Right lobe of liver (tissue), 6 donors: ENCODE measurements at regions not wholly inside any gene's neighbourhood (a gene's known extent, or its start where the extent isn't known, plus 50 kb on each side); places are given as distances from the start of the nearest gene placed in this dataset.
A peak's percentile ranks its signal among the peaks of the same experiment; 100 is the strongest.

ENCODE experiments used
- ATAC-seq, 4 donors: fragments of 200-7000 bp; cut with Tn5 transposase; one replicate each; pipeline ENCODE4 v1.9.1; 2020; ENCODE audit warnings: mild to moderate bottlenecking in 4 of 4, moderate library complexity in 4 of 4
- DNase-seq, 3 donors: peaks; one replicate each; pipeline ENCODE4 v3.0.0-alpha.2; 2020
- H3K27ac ChIP-seq, 3 donors: fragments of 200-600 bp; one replicate each; pipeline ENCODE4 v1.8.0; 2022
- H3K27me3 ChIP-seq, 2 donors: fragments of 200-600 bp; one replicate each; pipeline ENCODE4 v1.8.0; 2022
- H3K36me3 ChIP-seq, 4 donors: fragments of 200-600 bp; sonication (generic) in 1 of 4; one replicate each; pipeline versions ENCODE4 v1.5.1 to v1.8.0; 2017 to 2022; ENCODE audit warnings: control low read depth in 1 of 4
- H3K4me1 ChIP-seq, 4 donors: fragments of 200-600 bp; sonication (generic) in 1 of 4; one replicate each; pipeline versions ENCODE4 v1.5.1 to v1.8.0; 2017 to 2022; ENCODE audit warnings: control low read depth in 1 of 4
- H3K4me3 ChIP-seq, 3 donors: fragments of 200-600 bp; one replicate each; pipeline ENCODE4 v1.8.0; 2022
- H3K9me3 ChIP-seq, 4 donors: fragments of 200-600 bp; sonication (generic) in 1 of 4; one replicate each; pipeline versions ENCODE4 v1.5.1 to v1.8.0; 2017 to 2022; ENCODE audit warnings: control low read depth in 1 of 4
- CTCF ChIP-seq, 4 donors: fragments of 200-600 bp in 3 of 4; fragments of 450-650 bp in 1 of 4; IDR thresholded peaks; one replicate each; pipeline versions ENCODE4 v1.5.1 to v1.8.0; 2016 to 2022; ENCODE audit warnings: antibody characterized with exemption in 4 of 4, mild to moderate bottlenecking in 2 of 4
- POLR2A ChIP-seq: fragments of 450-650 bp; IDR thresholded peaks from one replicate; pipeline ENCODE4 v1.6.1; 2017; ENCODE audit warnings: antibody characterized with exemption, mild to moderate bottlenecking
- WGBS: methylation state at CpG from one replicate; pipeline ENCODE4 v1.1.6; 2018; ENCODE audit warnings: low coverage, low lambda C conversion rate; ENCODE audit not compliant: insufficient coverage; ENCODE audit errors: missing lambda C conversion rate; 5-methylcytosine and 5-hydroxymethylcytosine counted together
- intact Hi-C, 2 donors: fragments of 100-400 bp; cut with DNase I; formaldehyde crosslinking; loops; one replicate each; pipeline versions ENCODE4 v1.11.2 to v1.14.1; 2022
- donor health status: DM: no; HTN: yes; CAD: no.
- donor health status: DM: no; HTN: no; CAD: no.
- donor health status: DM: no; HTN: no; CAD: no.
- donor health status: DM: no; HTN: yes; CAD: no.
- donor health status: DM: no; HTN: yes; CAD: no.

- Histone ChIP-seq H3K36me3 (no peaks in the 10 kb centered on the region), H3K27ac (no peak overlapping the region), H3K4me3 (no peak overlapping the region), H3K4me1 (no peaks in the 10 kb centered on the region), H3K27me3 (no peaks in the 10 kb centered on the region), H3K9me3 (no peaks in the 10 kb centered on the region)
- no peak for DNase-seq
- peak; percentile 30 to 78 (median 48) for ATAC-seq
- no peak for TF ChIP-seq CTCF (IDR thresholded peaks at IDR 0.05)
- no peak for TF ChIP-seq POLR2A
- intact Hi-C loops: no loop called here
- 35% methylated on average over 7 of the region's 7 CpGs for WGBS
Measured at GRCh38 chr6:139920027-139920775, 545.8 kb upstream of the CITED2 start.

GRCh38 chr6:139919107-139920026 lies 544.9 kb upstream of the CITED2 start:
- H3K27me3 ChIP-seq: no peaks in the 10 kb centered on the region
- no peaks in the 10 kb centered on the region for H3K4me1 ChIP-seq
- TF ChIP-seq POLR2A (no peak), CTCF (IDR thresholded peaks at IDR 0.05) (no peak)
- no peaks in the 10 kb centered on the region for H3K9me3 ChIP-seq
- H3K27ac ChIP-seq: no peak overlapping the region
- ATAC-seq (peak in 2 of 4 donors; percentile 35 to 68), DNase-seq (no peak)
- H3K4me3 ChIP-seq: no peak overlapping the region
- 74% methylated on average over 4 of the region's 8 CpGs for WGBS
- H3K36me3 ChIP-seq: no peaks in the 10 kb centered on the region
- intact Hi-C loops: no loop called here

- Histone ChIP-seq H3K4me1 (peaks cover 0 to 2% (median 0%) of the 10 kb centered on the region in 4 donors), H3K4me3 (no peak overlapping the region), H3K27me3 (no peaks in the 10 kb centered on the region), H3K9me3 (no peaks in the 10 kb centered on the region), H3K27ac (no peak overlapping the region), H3K36me3 (no peaks in the 10 kb centered on the region)
- TF ChIP-seq POLR2A (no peak), CTCF (IDR thresholded peaks at IDR 0.05) (no peak)
- intact Hi-C loops: no loop called here
- 86% methylated on average over 6 of the region's 7 CpGs for whole genome bisulfite sequencing
- DNase-seq (no peak), ATAC-seq (no peak)
Measured at GRCh38 chr6:139917951-139918630, 543.6 kb upstream of the CITED2 start.

GRCh38 chr6:139914910-139915309 lies 540.5 kb upstream of the CITED2 start:
- Histone ChIP-seq H3K4me1 (peaks cover 0 to 12% (median 3%) of the 10 kb centered on the region in 4 donors), H3K27ac (no peak overlapping the region), H3K27me3 (no peaks in the 10 kb centered on the region), H3K36me3 (no peaks in the 10 kb centered on the region), H3K4me3 (no peak overlapping the region), H3K9me3 (no peaks in the 10 kb centered on the region)
- no peak for TF ChIP-seq CTCF (IDR thresholded peaks at IDR 0.05)
- no peak for TF ChIP-seq POLR2A
- 87% methylated on average over 2 of the region's 2 CpGs for WGBS
- intact Hi-C loops: no loop called here
- DNase-seq: no peak
- ATAC-seq: no peak
